ENCODE measurements at regions not wholly inside any gene's neighbourhood (a gene's known extent, or its start where the extent isn't known, plus 50 kb on each side); places are given as distances from the start of the nearest gene placed in this dataset.
"Not testable (repeated sequence)": the region's sequence is repeated elsewhere in the genome, so short reads cannot be mapped to it uniquely, and the experiment has no call there.

- H3K27ac ChIP-seq; in situ Hi-C loops (cut with MboI; ENCODE audit: low pct_unique_long_range_greater_than_20kb in 2 of 9, low sequenced_read_pairs in 9 of 9, unreplicated experiment in 9 of 9); H3K4me1 ChIP-seq (replicated peaks in 1 of 2); ATAC-seq (replicated peaks in 6 of 8); H3K4me3 ChIP-seq: not testable (repeated sequence)
- 86 to 100% (median 93%) methylated on average over 1 to 3 of the region's 7 CpGs; no CpG with 5 or more reads in 5 of the 10 experiments for WGBS, 10 experiments
Measured at GRCh38 chr7:114817036-114817435, 104.9 kb upstream of the MDFIC start.

GRCh38 chr7:114818501-114818900 is 103.4 kb upstream of the MDFIC start:
- ATAC-seq (replicated peaks in 6 of 8): peak in 3 of 8 experiments; percentile 5 to 37 (median 14)
- 8 to 100% (median 80%) methylated on average over 1 to 2 of the region's 3 CpGs; no CpG with 5 or more reads in 3 of the 10 experiments for WGBS, 10 experiments
- no peak overlapping the region for H3K27ac ChIP-seq

GRCh38 chr7:114819616-114820362 is 102.1 kb upstream of the MDFIC start:
- H3K4me3 ChIP-seq: no peak overlapping the region
- in situ Hi-C loops (cut with MboI; ENCODE audit: low pct_unique_long_range_greater_than_20kb in 2 of 9, low sequenced_read_pairs in 9 of 9, unreplicated experiment in 9 of 9): no loop called here
- peak in 3 of 8 experiments; percentile 82 to 89 (median 82) for ATAC-seq (replicated peaks in 6 of 8)
- WGBS, 10 experiments: 6 to 92% (median 60%) methylated on average over 1 to 3 of the region's 3 CpGs; no CpG with 5 or more reads in 3 of the 10 experiments
- H3K4me1 ChIP-seq (replicated peaks in 1 of 2): no peaks in the 10 kb centered on the region
- H3K27ac ChIP-seq: no peak overlapping the region

More at GRCh38 chr7:114818501-114818900, 103.4 kb upstream of the MDFIC start:
- in situ Hi-C loops (cut with MboI; ENCODE audit: low pct_unique_long_range_greater_than_20kb in 2 of 9, low sequenced_read_pairs in 9 of 9, unreplicated experiment in 9 of 9): no loop called here
- Histone ChIP-seq H3K4me3 (no peak overlapping the region), H3K4me1 (replicated peaks in 1 of 2) (peaks cover 2% of the 10 kb centered on the region in 2 donors)

- 2 to 92% (median 50%) methylated on average over 4 to 6 of the region's 6 CpGs; no CpG with 5 or more reads in 2 of the 10 experiments for WGBS, 10 experiments
- Histone ChIP-seq H3K4me1 (replicated peaks in 1 of 2) (no peaks in the 10 kb centered on the region), H3K27ac (no peak overlapping the region), H3K4me3 (no peak overlapping the region)
- in situ Hi-C loops (cut with MboI; ENCODE audit: low pct_unique_long_range_greater_than_20kb in 2 of 9, low sequenced_read_pairs in 9 of 9, unreplicated experiment in 9 of 9): no loop called here
- ATAC-seq (replicated peaks in 6 of 8): peak in 3 of 8 experiments; percentile 45 to 60 (median 58)
Measured at GRCh38 chr7:114821030-114821900, 100.6 kb upstream of the MDFIC start.

DNA sequence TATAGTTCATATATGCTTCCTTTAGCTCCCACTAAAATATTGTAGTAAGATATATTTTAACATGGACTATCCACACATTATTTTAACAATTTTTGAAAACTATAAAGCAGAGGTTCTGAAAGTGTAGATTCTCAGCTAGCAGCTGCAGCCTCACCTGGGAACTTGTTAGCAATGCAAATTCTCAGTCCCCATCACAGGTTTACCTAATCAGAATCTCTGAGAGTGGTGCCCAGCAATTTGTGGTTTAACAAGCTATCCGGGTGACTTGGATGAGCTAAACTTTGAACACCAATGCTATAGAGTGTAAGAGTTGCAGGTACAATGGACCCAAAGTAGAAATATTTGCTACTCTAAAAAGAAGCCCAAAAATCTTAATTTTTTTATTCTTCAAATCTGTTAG is 99.8 kb upstream of the MDFIC start:
- Histone ChIP-seq H3K27ac (no peak overlapping the region), H3K4me1 (replicated peaks in 1 of 2) (no peaks in the 10 kb centered on the region), H3K4me3 (no peak overlapping the region)
- ATAC-seq (replicated peaks in 6 of 8): no peak
- in situ Hi-C loops (cut with MboI; ENCODE audit: low pct_unique_long_range_greater_than_20kb in 2 of 9, low sequenced_read_pairs in 9 of 9, unreplicated experiment in 9 of 9): no loop called here
- WGBS, 10 experiments: 17 to 100% (median 50%) methylated on average over 1 of the region's 1 CpG; no CpG with 5 or more reads in 3 of the 10 experiments

GRCh38 chr7:114822844-114823243 is 99.0 kb upstream of the MDFIC start:
- in situ Hi-C loops (cut with MboI; ENCODE audit: low pct_unique_long_range_greater_than_20kb in 2 of 9, low sequenced_read_pairs in 9 of 9, unreplicated experiment in 9 of 9): no loop called here
- Histone ChIP-seq H3K4me1 (replicated peaks in 1 of 2) (no peaks in the 10 kb centered on the region), H3K4me3 (no peak overlapping the region), H3K27ac (no peak overlapping the region)
- no peak for ATAC-seq (replicated peaks in 6 of 8)
- WGBS, 10 experiments: 82 to 100% (median 92%) methylated on average over 2 of the region's 2 CpGs; no CpG with 5 or more reads in 4 of the 10 experiments

- WGBS, 10 experiments: 63 to 100% (median 100%) methylated on average over 1 of the region's 1 CpG; no CpG with 5 or more reads in 5 of the 10 experiments
- H3K4me3 ChIP-seq: no peak overlapping the region
- no peak for ATAC-seq (replicated peaks in 6 of 8)
- no peak overlapping the region for H3K27ac ChIP-seq
- in situ Hi-C loops (cut with MboI; ENCODE audit: low pct_unique_long_range_greater_than_20kb in 2 of 9, low sequenced_read_pairs in 9 of 9, unreplicated experiment in 9 of 9): no loop called here
- no peaks in the 10 kb centered on the region for H3K4me1 ChIP-seq (replicated peaks in 1 of 2)
Measured at GRCh38 chr7:114823290-114823689, 98.6 kb upstream of the MDFIC start.

DNA sequence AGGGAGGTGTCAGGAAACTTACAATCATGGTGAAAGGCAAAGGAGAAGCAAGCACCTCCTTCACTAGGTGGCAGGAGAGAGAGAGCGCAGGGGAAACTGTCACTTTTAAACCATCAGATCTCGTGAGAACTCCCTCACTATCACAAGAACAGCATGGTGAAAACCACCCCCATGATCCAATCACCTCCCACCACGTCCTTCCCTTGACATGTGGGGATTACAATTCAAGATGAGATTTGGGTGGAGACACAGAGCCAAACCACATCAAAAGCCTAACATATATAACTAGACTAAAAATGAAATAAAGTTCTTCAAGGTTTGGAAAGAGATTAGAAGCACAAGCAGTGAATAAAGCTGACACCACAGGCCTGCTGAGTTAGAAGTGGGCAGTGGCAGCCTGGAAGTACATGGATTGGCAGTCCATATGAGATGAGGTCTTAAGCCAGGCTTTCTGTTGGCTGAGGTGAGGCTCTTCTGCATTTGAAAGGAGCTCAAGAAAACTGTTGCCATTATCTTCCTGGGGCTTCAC is 96.4 kb upstream of the MDFIC start:
- H3K4me1 ChIP-seq (replicated peaks in 1 of 2): no peaks in the 10 kb centered on the region
- WGBS, 10 experiments: 23 to 92% (median 67%) methylated on average over 1 to 3 of the region's 3 CpGs; no CpG with 5 or more reads in 3 of the 10 experiments
- no peak for ATAC-seq (replicated peaks in 6 of 8)
- no peak overlapping the region for H3K27ac ChIP-seq
- no peak overlapping the region for H3K4me3 ChIP-seq
- in situ Hi-C loops (cut with MboI; ENCODE audit: low pct_unique_long_range_greater_than_20kb in 2 of 9, low sequenced_read_pairs in 9 of 9, unreplicated experiment in 9 of 9): no loop called here

- 33 to 91% (median 60%) methylated on average over 2 to 4 of the region's 4 CpGs for WGBS, 10 experiments
- ATAC-seq (replicated peaks in 6 of 8): no peak
- in situ Hi-C loops (cut with MboI; ENCODE audit: low pct_unique_long_range_greater_than_20kb in 2 of 9, low sequenced_read_pairs in 9 of 9, unreplicated experiment in 9 of 9): no loop called here
- H3K4me1 ChIP-seq (replicated peaks in 1 of 2): no peaks in the 10 kb centered on the region
- H3K27ac ChIP-seq: no peak overlapping the region
- H3K4me3 ChIP-seq: no peak overlapping the region
Measured at GRCh38 chr7:114830952-114831351, 90.9 kb upstream of the MDFIC start.

DNA sequence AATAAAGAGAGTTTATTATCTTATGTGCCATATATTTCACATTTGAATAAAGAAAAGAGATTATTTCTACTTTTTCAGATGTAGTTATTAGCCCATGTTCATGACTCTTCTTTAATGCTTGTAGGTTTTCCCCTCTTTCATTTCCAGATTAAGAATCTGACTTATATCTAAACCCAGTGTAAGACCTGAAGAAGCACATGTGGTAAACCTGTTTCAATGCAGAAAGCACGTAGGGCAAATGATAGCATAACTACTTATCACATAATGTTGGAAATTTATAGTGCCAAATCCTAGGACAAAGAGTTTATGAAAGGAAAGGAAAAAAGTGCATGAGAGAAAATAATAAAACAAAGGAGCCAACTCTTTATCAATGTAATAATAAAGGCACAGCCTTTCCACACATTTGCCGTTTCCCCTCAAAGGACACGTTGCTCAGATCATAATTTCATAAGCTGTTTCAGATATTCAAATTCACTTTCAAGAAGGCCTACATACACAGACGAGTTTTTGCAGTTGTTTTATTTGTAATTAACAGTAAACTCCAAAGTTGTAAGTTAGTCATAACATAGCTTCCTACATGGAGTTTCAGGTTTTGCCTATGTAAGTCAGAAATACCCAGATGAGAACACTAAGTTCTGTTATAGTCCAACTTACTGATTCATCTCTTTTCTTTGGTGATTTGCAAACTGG is 88.8 kb upstream of the MDFIC start:
- no peak overlapping the region for H3K27ac ChIP-seq
- in situ Hi-C loops (cut with MboI; ENCODE audit: low pct_unique_long_range_greater_than_20kb in 2 of 9, low sequenced_read_pairs in 9 of 9, unreplicated experiment in 9 of 9): no loop called here
- no peaks in the 10 kb centered on the region for H3K4me1 ChIP-seq (replicated peaks in 1 of 2)
- ATAC-seq (replicated peaks in 6 of 8): no peak
- WGBS, 10 experiments: 50 to 92% (median 74%) methylated on average over 1 to 4 of the region's 4 CpGs
- no peak overlapping the region for H3K4me3 ChIP-seq

GRCh38 chr7:114835303-114835702 is 86.6 kb upstream of the MDFIC start:
- no peak for ATAC-seq (replicated peaks in 6 of 8)
- Histone ChIP-seq H3K4me1 (replicated peaks in 1 of 2) (no peaks in the 10 kb centered on the region), H3K27ac (no peak overlapping the region), H3K4me3 (no peak overlapping the region)
- in situ Hi-C loops (cut with MboI; ENCODE audit: low pct_unique_long_range_greater_than_20kb in 2 of 9, low sequenced_read_pairs in 9 of 9, unreplicated experiment in 9 of 9): no loop called here
- WGBS, 10 experiments: 50 to 100% (median 100%) methylated on average over 1 of the region's 1 CpG; no CpG with 5 or more reads in 4 of the 10 experiments

DNA sequence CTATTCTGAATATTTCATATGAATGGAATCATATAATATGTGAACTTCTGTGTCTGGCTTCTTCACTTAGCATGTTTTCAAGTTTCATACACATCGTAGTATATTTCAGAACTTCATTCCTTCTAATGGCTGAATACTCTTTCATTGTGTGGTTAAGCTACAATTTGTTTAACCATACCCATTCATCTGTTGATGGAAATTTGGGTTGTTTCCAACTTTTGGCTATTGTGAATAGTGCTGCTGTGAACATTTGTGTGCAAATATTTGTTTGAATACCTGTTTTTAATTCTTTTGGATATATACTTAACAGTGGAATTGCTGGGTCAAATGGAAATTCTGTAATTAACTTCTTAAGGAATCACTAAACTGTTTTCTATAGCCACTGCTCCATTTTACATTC is 86.0 kb upstream of the MDFIC start:
- H3K4me1 ChIP-seq (replicated peaks in 1 of 2): no peaks in the 10 kb centered on the region
- H3K27ac ChIP-seq: no peak overlapping the region
- no peak overlapping the region for H3K4me3 ChIP-seq
- in situ Hi-C loops (cut with MboI; ENCODE audit: low pct_unique_long_range_greater_than_20kb in 2 of 9, low sequenced_read_pairs in 9 of 9, unreplicated experiment in 9 of 9): no loop called here
- 0 to 60% (median 0%) methylated on average over 1 of the region's 1 CpG; no CpG with 5 or more reads in 3 of the 10 experiments for WGBS, 10 experiments
- no peak for ATAC-seq (replicated peaks in 6 of 8)
